Erythroblast (primary cell): ENCODE measurements at regions not wholly inside any gene's neighbourhood (a gene's known extent, or its start where the extent isn't known, plus 50 kb on each side); places are given as distances from the start of the nearest gene placed in this dataset.

Source experiments
- GATA1 ChIP-seq: IDR thresholded peaks from 2 replicates; pipeline ENCODE4 v1.6.1; 2011; ENCODE audit warnings: low read depth, mild to moderate bottlenecking, control low read depth, low read length, moderate library complexity
- POLR2A ChIP-seq: IDR thresholded peaks from 2 replicates; pipeline ENCODE4 v1.6.1; 2011; ENCODE audit warnings: mild to moderate bottlenecking, low read length

DNA sequence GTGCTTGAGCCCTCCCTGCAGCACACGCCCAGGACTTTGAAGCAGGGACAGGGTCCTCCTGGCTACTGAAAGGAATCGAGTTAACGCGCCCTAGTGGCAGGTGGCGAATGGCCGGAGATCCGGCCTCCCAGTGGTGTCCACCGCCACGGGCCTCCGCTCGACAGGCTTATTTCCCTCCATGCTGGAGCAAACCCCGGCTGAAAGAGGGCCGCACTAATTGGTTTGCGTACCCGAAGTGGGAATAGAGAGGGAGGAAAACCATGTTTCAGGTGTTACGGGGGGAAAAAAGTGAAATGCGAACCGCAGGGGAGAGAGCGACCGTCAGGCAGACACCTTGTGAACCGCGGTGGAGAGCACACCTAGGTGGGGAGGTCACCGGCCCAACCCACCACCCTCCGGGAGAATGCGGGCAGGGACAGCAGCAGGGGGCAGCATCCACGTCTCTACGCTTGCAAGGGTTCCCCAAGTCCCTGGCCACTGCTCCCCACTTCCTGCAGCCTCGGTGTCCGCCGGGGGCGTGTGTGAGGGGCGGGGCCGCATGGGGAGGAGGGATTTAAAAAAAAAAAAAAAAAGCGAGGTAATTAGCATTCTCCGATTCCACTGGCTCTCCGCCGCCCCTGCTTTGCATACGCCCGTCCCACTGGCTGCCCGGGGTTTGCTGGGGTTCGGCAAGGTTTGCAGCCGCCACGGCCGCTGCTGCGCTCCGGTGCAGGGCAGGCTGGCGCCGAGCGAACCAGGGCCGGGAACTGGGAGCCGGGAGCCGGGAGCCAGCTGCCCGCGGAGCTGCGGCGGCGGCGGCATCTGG, 224.6 kb upstream of the CRY1 start:
- TF ChIP-seq POLR2A (no peak), GATA1 (no peak)
